IgD-negative memory B cell (primary cell): ENCODE measurements at regions not wholly inside any gene's neighbourhood (a gene's known extent, or its start where the extent isn't known, plus 50 kb on each side); places are given as distances from the start of the nearest gene placed in this dataset.
A peak's percentile ranks its signal among the peaks of the same experiment; 100 is the strongest.
"Not testable (repeated sequence)": the region's sequence is repeated elsewhere in the genome, so short reads cannot be mapped to it uniquely, and the experiment has no call there.

Source experiments
- H3K27ac Mint-ChIP-seq, 3 donors: one replicate each; pipeline ENCODE4 v1.8.0; 2020 to 2022; ENCODE audit warnings: mild to moderate bottlenecking in 3 of 3, mixed read lengths in 3 of 3, moderate library complexity in 1 of 3
- H3K27me3 Mint-ChIP-seq: one replicate; pipeline ENCODE4 v1.8.0; 2021; ENCODE audit warnings: mixed read lengths
- H3K36me3 Mint-ChIP-seq: one replicate; pipeline ENCODE4 v1.8.0; 2020; ENCODE audit warnings: mild to moderate bottlenecking, mixed read lengths
- H3K4me1 Mint-ChIP-seq, 3 donors: one replicate each; pipeline ENCODE4 v1.8.0; 2020 to 2022; ENCODE audit warnings: mixed read lengths in 3 of 3, mild to moderate bottlenecking in 1 of 3
- H3K4me3 Mint-ChIP-seq, 4 donors: one replicate each; pipeline ENCODE4 v1.8.0; 2020 to 2022; ENCODE audit warnings: mild to moderate bottlenecking in 4 of 4, mixed read lengths in 4 of 4, moderate library complexity in 3 of 4
- H3K9me3 Mint-ChIP-seq, 3 donors: one replicate each; pipeline ENCODE4 v1.8.0; 2020 to 2021; ENCODE audit warnings: mixed read lengths in 3 of 3, mild to moderate bottlenecking in 1 of 3

GRCh38 chr1:29393451-29393826 is 157.1 kb downstream of the PTPRU start:
- no peaks in the 10 kb centered on the region for H3K4me1 Mint-ChIP-seq
- H3K4me3 Mint-ChIP-seq: no peak overlapping the region
- H3K9me3 Mint-ChIP-seq: no peaks in the 10 kb centered on the region
- peaks cover 16% of the 10 kb centered on the region for H3K27me3 Mint-ChIP-seq
- no peak overlapping the region for H3K27ac Mint-ChIP-seq
- H3K36me3 Mint-ChIP-seq: no peaks in the 10 kb centered on the region

- peaks cover 17% of the 10 kb centered on the region for H3K27me3 Mint-ChIP-seq
- H3K36me3 Mint-ChIP-seq: no peaks in the 10 kb centered on the region
- no peak overlapping the region for H3K27ac Mint-ChIP-seq
- no peak overlapping the region for H3K4me3 Mint-ChIP-seq
- no peaks in the 10 kb centered on the region for H3K9me3 Mint-ChIP-seq
- H3K4me1 Mint-ChIP-seq: no peaks in the 10 kb centered on the region
Measured at GRCh38 chr1:29392486-29393450, 156.4 kb downstream of the PTPRU start.

- H3K4me1 Mint-ChIP-seq: no peaks in the 10 kb centered on the region
- H3K4me3 Mint-ChIP-seq: no peak overlapping the region
- no peaks in the 10 kb centered on the region for H3K36me3 Mint-ChIP-seq
- H3K27ac Mint-ChIP-seq: no peak overlapping the region
- peaks cover 17% of the 10 kb centered on the region for H3K27me3 Mint-ChIP-seq
- no peaks in the 10 kb centered on the region for H3K9me3 Mint-ChIP-seq
Measured at GRCh38 chr1:29392036-29392435, 155.7 kb downstream of the PTPRU start.

- Mint-ChIP-seq H3K4me1 (no peaks in the 10 kb centered on the region), H3K9me3 (no peaks in the 10 kb centered on the region), H3K36me3 (no peaks in the 10 kb centered on the region), H3K27ac (no peak overlapping the region), H3K27me3 (peaks cover 18% of the 10 kb centered on the region), H3K4me3 (no peak overlapping the region)
Measured at GRCh38 chr1:29391362-29391880, 155.1 kb downstream of the PTPRU start.

GRCh38 chr1:29390491-29391361 is 154.4 kb downstream of the PTPRU start:
- peaks cover 22% of the 10 kb centered on the region for H3K27me3 Mint-ChIP-seq

GRCh38 chr1:29390075-29390474 is 153.8 kb downstream of the PTPRU start:
- Mint-ChIP-seq H3K27ac (no peak overlapping the region), H3K9me3 (no peaks in the 10 kb centered on the region), H3K4me3 (no peak overlapping the region), H3K27me3 (peaks cover 22% of the 10 kb centered on the region), H3K36me3 (no peaks in the 10 kb centered on the region), H3K4me1 (no peaks in the 10 kb centered on the region)

More at GRCh38 chr1:29390491-29391361, 154.4 kb downstream of the PTPRU start:
- H3K9me3 Mint-ChIP-seq: no peaks in the 10 kb centered on the region
- H3K27ac Mint-ChIP-seq: peak overlapping the region in 1 of 3 donors; percentile 19
- no peaks in the 10 kb centered on the region for H3K4me1 Mint-ChIP-seq
- H3K4me3 Mint-ChIP-seq: no peak overlapping the region
- no peaks in the 10 kb centered on the region for H3K36me3 Mint-ChIP-seq

GRCh38 chr1:29389533-29390041 is 153.3 kb downstream of the PTPRU start:
- no peaks in the 10 kb centered on the region for H3K9me3 Mint-ChIP-seq
- H3K4me1 Mint-ChIP-seq: no peaks in the 10 kb centered on the region
- H3K36me3 Mint-ChIP-seq: no peaks in the 10 kb centered on the region
- H3K27ac Mint-ChIP-seq: no peak overlapping the region
- no peak overlapping the region for H3K4me3 Mint-ChIP-seq
- H3K27me3 Mint-ChIP-seq: peaks cover 25% of the 10 kb centered on the region

- Mint-ChIP-seq H3K27ac (no peak overlapping the region), H3K4me3 (no peak overlapping the region), H3K36me3 (no peaks in the 10 kb centered on the region), H3K4me1 (no peaks in the 10 kb centered on the region), H3K27me3 (peaks cover 29% of the 10 kb centered on the region), H3K9me3 (no peaks in the 10 kb centered on the region)
Measured at GRCh38 chr1:29388884-29389283, 152.6 kb downstream of the PTPRU start.

- Mint-ChIP-seq H3K27ac (no peak overlapping the region), H3K27me3 (peaks cover 32% of the 10 kb centered on the region), H3K4me3 (no peak overlapping the region), H3K4me1 (no peaks in the 10 kb centered on the region), H3K36me3 (no peaks in the 10 kb centered on the region), H3K9me3 (peaks cover 0 to 4% (median 0%) of the 10 kb centered on the region in 3 donors)
Measured at GRCh38 chr1:29388170-29388569, 151.8 kb downstream of the PTPRU start.

- no peak overlapping the region for H3K4me3 Mint-ChIP-seq
Measured at GRCh38 chr1:29387210-29387609, 150.9 kb downstream of the PTPRU start.

GRCh38 chr1:29386453-29386852 is 150.1 kb downstream of the PTPRU start:
- H3K9me3 Mint-ChIP-seq, H3K4me1 Mint-ChIP-seq, H3K4me3 Mint-ChIP-seq, H3K27ac Mint-ChIP-seq, H3K36me3 Mint-ChIP-seq: not testable (repeated sequence)
- H3K27me3 Mint-ChIP-seq: peaks cover 26% of the 10 kb centered on the region

More at GRCh38 chr1:29387210-29387609, 150.9 kb downstream of the PTPRU start:
- Mint-ChIP-seq H3K27ac (no peak overlapping the region), H3K36me3 (no peaks in the 10 kb centered on the region), H3K27me3 (peaks cover 31% of the 10 kb centered on the region), H3K4me1 (no peaks in the 10 kb centered on the region), H3K9me3 (peaks cover 0 to 9% (median 2%) of the 10 kb centered on the region in 3 donors)

GRCh38 chr1:29385966-29386365 is 149.6 kb downstream of the PTPRU start:
- H3K9me3 Mint-ChIP-seq: peaks cover 0 to 9% (median 2%) of the 10 kb centered on the region in 3 donors
- no peak overlapping the region for H3K27ac Mint-ChIP-seq
- no peaks in the 10 kb centered on the region for H3K36me3 Mint-ChIP-seq
- peaks cover 23% of the 10 kb centered on the region for H3K27me3 Mint-ChIP-seq
- no peak overlapping the region for H3K4me3 Mint-ChIP-seq
- no peaks in the 10 kb centered on the region for H3K4me1 Mint-ChIP-seq

GRCh38 chr1:29384496-29385015 is 148.2 kb downstream of the PTPRU start:
- peaks cover 23% of the 10 kb centered on the region for H3K27me3 Mint-ChIP-seq
- peaks cover 2 to 9% (median 3%) of the 10 kb centered on the region in 3 donors for H3K9me3 Mint-ChIP-seq
- H3K36me3 Mint-ChIP-seq: no peaks in the 10 kb centered on the region
- H3K4me1 Mint-ChIP-seq: no peaks in the 10 kb centered on the region
- no peak overlapping the region for H3K4me3 Mint-ChIP-seq
- no peak overlapping the region for H3K27ac Mint-ChIP-seq

GRCh38 chr1:29383746-29384371 is 147.5 kb downstream of the PTPRU start:
- Mint-ChIP-seq H3K4me3 (no peak overlapping the region), H3K36me3 (peaks cover 2% of the 10 kb centered on the region), H3K27ac (no peak overlapping the region), H3K4me1 (no peaks in the 10 kb centered on the region), H3K27me3 (peaks cover 23% of the 10 kb centered on the region), H3K9me3 (peaks cover 2 to 16% (median 10%) of the 10 kb centered on the region in 3 donors)
